ENCODE measurements at regions not wholly inside any gene's neighbourhood (a gene's known extent, or its start where the extent isn't known, plus 50 kb on each side); places are given as distances from the start of the nearest gene placed in this dataset.

- Mint-ChIP-seq H3K4me1 (ENCODE audit: low read depth) (no peaks in the 10 kb centered on the region), H3K27me3 (no peaks in the 10 kb centered on the region), H3K27ac (no peak overlapping the region), H3K9me3 (no peaks in the 10 kb centered on the region), H3K4me3 (no peak overlapping the region), H3K36me3 (ENCODE audit: low read depth) (no peaks in the 10 kb centered on the region)
- intact Hi-C loops (cut with micrococcal nuclease), result no loop called here
Observed at GRCh38 chr17:33352526-33352925, 59.4 kb upstream of the ASIC2 start.

DNA sequence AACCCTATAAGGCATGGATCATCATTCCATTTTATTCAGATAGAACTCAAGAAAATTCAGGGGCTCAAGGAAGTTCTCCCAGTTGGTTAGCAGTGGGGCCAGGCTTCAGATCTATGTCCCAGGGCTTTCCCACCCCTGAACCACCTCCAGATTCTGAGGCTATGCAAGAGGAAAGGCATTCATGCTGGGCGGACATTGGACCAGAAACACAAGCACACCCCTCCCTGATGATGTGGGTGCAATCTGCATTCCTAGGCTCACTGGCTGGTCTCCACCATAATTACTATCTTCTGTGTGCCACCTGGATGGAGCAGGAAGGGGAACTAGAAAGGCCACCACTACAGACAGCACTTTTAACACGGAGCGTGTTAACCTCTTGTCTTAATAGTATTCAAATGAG is 63.2 kb upstream of the ASIC2 start:
- Mint-ChIP-seq H3K4me1 (ENCODE audit: low read depth) (no peaks in the 10 kb centered on the region), H3K4me3 (no peak overlapping the region), H3K9me3 (no peaks in the 10 kb centered on the region), H3K27me3 (no peaks in the 10 kb centered on the region), H3K36me3 (ENCODE audit: low read depth) (no peaks in the 10 kb centered on the region), H3K27ac (no peak overlapping the region)
- intact Hi-C loops (cut with micrococcal nuclease), result no loop called here

DNA sequence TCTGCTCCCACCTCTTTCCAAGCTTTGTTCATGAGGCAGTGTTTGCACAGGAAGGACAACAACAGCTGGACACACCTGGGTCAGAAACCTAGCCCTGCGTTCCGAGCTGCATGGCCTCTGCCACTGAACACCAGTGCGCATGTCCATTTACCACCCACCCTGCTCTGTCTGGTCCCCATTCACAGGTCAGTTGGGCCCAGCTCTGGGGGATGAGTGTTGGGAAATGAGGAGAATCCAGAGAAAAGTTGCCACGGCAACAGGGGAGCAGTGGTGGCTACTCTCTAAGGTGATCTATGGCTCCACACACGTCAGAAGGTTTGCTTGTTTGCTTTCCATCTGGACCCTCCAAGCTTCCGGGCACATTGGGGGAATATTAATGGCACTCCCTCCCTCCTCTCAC is 70.4 kb upstream of the ASIC2 start:
- Mint-ChIP-seq H3K9me3 (peaks cover 14% of the 10 kb centered on the region), H3K36me3 (ENCODE audit: low read depth) (no peaks in the 10 kb centered on the region), H3K27ac (no peak overlapping the region), H3K4me3 (no peak overlapping the region), H3K27me3 (no peaks in the 10 kb centered on the region), H3K4me1 (ENCODE audit: low read depth) (no peaks in the 10 kb centered on the region)
- intact Hi-C loops (cut with micrococcal nuclease), result no loop called here

DNA sequence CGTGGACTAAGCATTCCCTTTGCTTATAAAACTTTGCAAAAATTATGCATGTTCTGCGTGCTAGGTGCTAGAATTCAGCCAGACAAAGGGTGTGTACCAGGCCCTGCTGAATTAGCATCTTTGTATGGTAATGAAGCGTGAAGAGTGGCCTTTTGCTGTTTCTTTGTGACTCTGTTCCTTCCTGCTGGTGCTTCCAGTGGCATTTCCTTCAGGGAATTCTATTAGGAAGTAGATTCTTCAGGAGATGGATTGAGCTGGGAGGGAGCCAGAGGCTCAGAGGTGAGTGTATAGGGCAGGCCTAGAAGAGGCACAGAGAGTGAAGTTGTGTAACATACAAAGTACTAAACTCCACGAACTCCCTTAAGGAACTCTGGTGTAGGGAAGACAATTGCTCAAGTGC is 73.9 kb upstream of the ASIC2 start:
- Mint-ChIP-seq H3K9me3 (peaks cover 14% of the 10 kb centered on the region), H3K27me3 (peaks cover 4% of the 10 kb centered on the region), H3K27ac (no peak overlapping the region), H3K36me3 (ENCODE audit: low read depth) (no peaks in the 10 kb centered on the region), H3K4me3 (no peak overlapping the region), H3K4me1 (ENCODE audit: low read depth) (no peaks in the 10 kb centered on the region)
- intact Hi-C loops (cut with micrococcal nuclease), result no loop called here

GRCh38 chr17:33369149-33369548 is 76.1 kb upstream of the ASIC2 start:
- intact Hi-C loops (cut with micrococcal nuclease), result no loop called here
- Mint-ChIP-seq H3K36me3 (ENCODE audit: low read depth) (no peaks in the 10 kb centered on the region), H3K4me3 (no peak overlapping the region), H3K9me3 (peaks cover 13% of the 10 kb centered on the region), H3K27me3 (peaks cover 4% of the 10 kb centered on the region), H3K4me1 (ENCODE audit: low read depth) (no peaks in the 10 kb centered on the region), H3K27ac (no peak overlapping the region)

DNA sequence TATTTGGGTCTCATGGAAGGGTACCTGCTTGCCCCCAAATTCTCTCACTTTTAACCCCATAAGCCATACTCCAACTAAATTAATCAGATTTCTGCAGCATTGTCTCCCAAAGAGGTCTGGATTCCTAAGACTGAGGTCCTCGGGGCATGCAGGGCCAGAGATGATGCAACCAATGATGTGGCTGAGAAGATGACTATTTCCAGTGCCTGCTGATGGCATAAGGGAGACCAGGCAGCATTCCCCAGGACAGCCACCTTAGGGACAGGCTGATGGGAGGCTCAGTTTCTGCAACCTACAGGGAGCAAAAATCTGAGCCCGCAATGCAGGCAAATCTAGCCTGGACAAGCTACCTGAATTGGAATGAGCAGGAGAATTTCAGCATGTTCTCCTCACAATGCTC is 76.8 kb upstream of the ASIC2 start:
- no peaks in the 10 kb centered on the region for H3K4me1 Mint-ChIP-seq (ENCODE audit: low read depth)
- H3K9me3 Mint-ChIP-seq, result peaks cover 6% of the 10 kb centered on the region
- intact Hi-C loops (cut with micrococcal nuclease), result no loop called here
- H3K27ac Mint-ChIP-seq, result no peak overlapping the region
- H3K36me3 Mint-ChIP-seq (ENCODE audit: low read depth), result no peaks in the 10 kb centered on the region
- H3K4me3 Mint-ChIP-seq, result no peak overlapping the region
- H3K27me3 Mint-ChIP-seq, result peaks cover 4% of the 10 kb centered on the region

DNA sequence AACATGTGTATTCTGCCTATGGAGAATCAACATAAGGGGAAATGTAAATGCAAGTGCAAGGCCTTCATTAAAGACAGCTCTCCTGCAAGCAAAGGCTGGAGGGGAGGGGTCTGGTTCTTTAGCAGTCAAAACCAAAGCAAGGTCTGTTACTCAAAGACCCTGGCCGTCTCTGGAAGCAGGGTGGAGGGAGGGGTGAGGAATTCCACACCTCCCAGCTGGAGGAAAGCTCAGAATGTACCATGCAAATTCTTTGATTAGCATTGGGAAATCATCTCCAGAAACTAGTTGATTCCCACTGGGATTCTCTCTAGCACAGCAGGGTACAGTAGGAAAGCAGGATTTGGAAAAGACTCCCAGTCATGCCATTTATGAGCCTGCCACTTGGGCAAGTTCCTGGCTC is 77.3 kb upstream of the ASIC2 start:
- Mint-ChIP-seq H3K9me3 (peaks cover under 1% of the 10 kb centered on the region), H3K27me3 (peaks cover 4% of the 10 kb centered on the region), H3K36me3 (ENCODE audit: low read depth) (no peaks in the 10 kb centered on the region), H3K27ac (no peak overlapping the region), H3K4me3 (no peak overlapping the region), H3K4me1 (ENCODE audit: low read depth) (no peaks in the 10 kb centered on the region)
- intact Hi-C loops (cut with micrococcal nuclease), result no loop called here

GRCh38 chr17:33371377-33371776 is 78.3 kb upstream of the ASIC2 start:
- Mint-ChIP-seq H3K27ac (no peak overlapping the region), H3K27me3 (peaks cover 4% of the 10 kb centered on the region), H3K36me3 (ENCODE audit: low read depth) (no peaks in the 10 kb centered on the region), H3K4me1 (ENCODE audit: low read depth) (no peaks in the 10 kb centered on the region), H3K9me3 (no peaks in the 10 kb centered on the region), H3K4me3 (no peak overlapping the region)
- intact Hi-C loops (cut with micrococcal nuclease), result no loop called here

GRCh38 chr17:33373273-33373672 is 80.2 kb upstream of the ASIC2 start:
- Mint-ChIP-seq H3K4me1 (ENCODE audit: low read depth) (no peaks in the 10 kb centered on the region), H3K9me3 (no peaks in the 10 kb centered on the region), H3K27ac (no peak overlapping the region), H3K36me3 (ENCODE audit: low read depth) (no peaks in the 10 kb centered on the region), H3K27me3 (peaks cover 4% of the 10 kb centered on the region), H3K4me3 (no peak overlapping the region)
- intact Hi-C loops (cut with micrococcal nuclease), result no loop called here

DNA sequence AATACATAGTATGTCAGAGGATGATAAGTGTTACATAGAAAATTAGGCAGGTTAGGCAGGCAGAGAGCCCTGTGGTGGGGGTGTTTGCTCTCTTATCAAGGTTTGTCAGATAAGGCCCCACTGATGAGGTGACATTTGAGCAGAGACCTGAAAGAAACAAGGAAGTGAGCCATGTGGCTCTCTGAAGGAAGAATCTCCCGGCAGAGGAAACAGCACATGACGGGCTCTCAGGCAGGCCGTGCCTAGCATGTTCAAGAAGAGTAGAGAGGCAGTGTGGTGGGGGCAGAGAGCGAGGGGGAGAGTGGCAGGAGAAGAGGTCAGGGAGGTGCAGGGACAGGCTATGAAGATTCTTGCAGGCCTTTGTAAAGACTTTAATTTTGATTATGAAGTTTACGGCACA is 82.0 kb upstream of the ASIC2 start:
- H3K4me3 Mint-ChIP-seq, result no peak overlapping the region
- no peak overlapping the region for H3K27ac Mint-ChIP-seq
- H3K27me3 Mint-ChIP-seq, result peaks cover 4% of the 10 kb centered on the region
- no peaks in the 10 kb centered on the region for H3K36me3 Mint-ChIP-seq (ENCODE audit: low read depth)
- no peaks in the 10 kb centered on the region for H3K9me3 Mint-ChIP-seq
- no peaks in the 10 kb centered on the region for H3K4me1 Mint-ChIP-seq (ENCODE audit: low read depth)
- intact Hi-C loops (cut with micrococcal nuclease), result no loop called here

DNA sequence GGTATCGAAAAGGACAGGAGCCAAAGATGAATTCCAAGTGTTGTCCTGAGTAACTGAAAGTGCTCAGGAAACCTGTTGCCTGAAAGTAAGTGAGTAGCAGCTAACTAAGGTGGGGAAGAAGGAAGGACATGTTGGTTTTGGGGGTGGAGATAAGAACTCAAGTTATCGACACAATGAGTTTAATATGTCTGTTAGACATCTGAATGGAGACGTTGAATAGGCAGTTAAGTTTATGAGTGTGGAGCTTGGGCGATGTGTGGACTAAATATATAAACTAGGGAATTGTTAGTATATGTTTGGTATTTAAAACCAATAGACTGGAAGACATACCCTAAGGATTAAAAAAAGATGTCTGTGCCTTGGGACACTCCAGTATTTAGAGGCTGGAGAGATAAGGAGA is 82.7 kb upstream of the ASIC2 start:
- no peak overlapping the region for H3K4me3 Mint-ChIP-seq
- H3K36me3 Mint-ChIP-seq (ENCODE audit: low read depth), result no peaks in the 10 kb centered on the region
- no peaks in the 10 kb centered on the region for H3K4me1 Mint-ChIP-seq (ENCODE audit: low read depth)
- no peak overlapping the region for H3K27ac Mint-ChIP-seq
- intact Hi-C loops (cut with micrococcal nuclease), result no loop called here
- H3K9me3 Mint-ChIP-seq, result no peaks in the 10 kb centered on the region
- no peaks in the 10 kb centered on the region for H3K27me3 Mint-ChIP-seq

- intact Hi-C loops (cut with micrococcal nuclease), result no loop called here
- Mint-ChIP-seq H3K27ac (no peak overlapping the region), H3K36me3 (ENCODE audit: low read depth) (no peaks in the 10 kb centered on the region), H3K9me3 (no peaks in the 10 kb centered on the region), H3K4me1 (ENCODE audit: low read depth) (no peaks in the 10 kb centered on the region), H3K27me3 (no peaks in the 10 kb centered on the region), H3K4me3 (no peak overlapping the region)
Observed at GRCh38 chr17:33377837-33378595, 84.9 kb upstream of the ASIC2 start.

DNA sequence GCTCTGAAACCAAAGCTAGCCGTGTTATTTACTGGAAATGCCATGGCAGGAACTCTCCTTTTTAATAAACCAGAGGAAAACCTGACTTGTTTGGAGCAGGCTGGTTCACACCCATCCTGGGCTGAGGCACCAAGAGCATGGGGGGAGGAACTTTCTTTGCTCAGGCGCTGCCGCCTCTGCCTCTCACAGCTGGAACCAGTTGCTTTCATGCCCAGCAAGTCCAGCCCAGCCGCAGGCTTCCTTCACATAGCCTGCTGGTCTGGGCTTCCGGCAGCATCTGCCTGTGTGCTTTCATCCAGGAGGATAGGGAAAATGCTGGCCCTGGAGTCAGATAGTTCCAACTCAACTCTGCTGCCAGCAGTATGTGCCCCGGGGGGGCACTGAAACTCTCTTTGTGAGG is 88.1 kb upstream of the ASIC2 start:
- Mint-ChIP-seq H3K9me3 (no peaks in the 10 kb centered on the region), H3K36me3 (ENCODE audit: low read depth) (no peaks in the 10 kb centered on the region), H3K4me3 (no peak overlapping the region), H3K4me1 (ENCODE audit: low read depth) (no peaks in the 10 kb centered on the region), H3K27me3 (no peaks in the 10 kb centered on the region), H3K27ac (no peak overlapping the region)
- intact Hi-C loops (cut with micrococcal nuclease), result no loop called here

GRCh38 chr17:33383488-33384023 is 90.5 kb upstream of the ASIC2 start:
- H3K27me3 Mint-ChIP-seq, result no peaks in the 10 kb centered on the region
- H3K4me3 Mint-ChIP-seq, result no peak overlapping the region
- H3K27ac Mint-ChIP-seq, result no peak overlapping the region
- intact Hi-C loops (cut with micrococcal nuclease), result no loop called here
- H3K9me3 Mint-ChIP-seq, result no peaks in the 10 kb centered on the region
- no peaks in the 10 kb centered on the region for H3K4me1 Mint-ChIP-seq (ENCODE audit: low read depth)
- H3K36me3 Mint-ChIP-seq (ENCODE audit: low read depth), result no peaks in the 10 kb centered on the region

DNA sequence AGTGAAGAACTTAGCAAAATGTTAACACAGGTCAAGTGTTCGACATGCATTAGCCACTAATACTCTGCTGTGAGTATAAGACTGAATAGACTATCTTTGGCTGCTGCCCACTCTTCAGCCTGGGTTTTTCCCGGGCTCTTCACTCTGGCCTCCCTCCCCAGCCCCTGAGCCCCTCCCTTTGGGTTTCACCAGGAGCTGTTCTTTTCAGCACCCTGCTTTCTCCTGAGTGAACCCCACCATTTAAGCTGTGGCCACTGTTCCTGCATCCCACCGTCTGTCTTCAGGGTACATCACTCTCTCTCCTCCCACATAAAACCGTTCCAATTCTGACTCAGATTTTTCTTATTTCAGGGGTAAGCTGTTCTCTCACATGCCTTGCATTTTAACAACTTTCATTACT is 92.0 kb upstream of the ASIC2 start:
- H3K4me1 Mint-ChIP-seq (ENCODE audit: low read depth), result no peaks in the 10 kb centered on the region
- intact Hi-C loops (cut with micrococcal nuclease), result no loop called here
- no peaks in the 10 kb centered on the region for H3K27me3 Mint-ChIP-seq
- H3K36me3 Mint-ChIP-seq (ENCODE audit: low read depth), result no peaks in the 10 kb centered on the region
- H3K27ac Mint-ChIP-seq, result no peak overlapping the region
- no peaks in the 10 kb centered on the region for H3K9me3 Mint-ChIP-seq
- H3K4me3 Mint-ChIP-seq, result no peak overlapping the region

All from dendritic cell treated with granulocyte-macrophage colony-stimulating factor and Interleukin-4, amounts not matched to agents 40 ng/mL and 50 ng/mL, for 4 days (primary cell).